Smooth muscle cell of the brain vasculature (primary cell): ENCODE measurements at regions not wholly inside any gene's neighbourhood (a gene's known extent, or its start where the extent isn't known, plus 50 kb on each side); places are given as distances from the start of the nearest gene placed in this dataset.

Source experiments
- DNase-seq: peaks from one replicate; pipeline ENCODE4 v3.0.0-alpha.2; 2012; ENCODE audit warnings: low read depth, low spot score

DNA sequence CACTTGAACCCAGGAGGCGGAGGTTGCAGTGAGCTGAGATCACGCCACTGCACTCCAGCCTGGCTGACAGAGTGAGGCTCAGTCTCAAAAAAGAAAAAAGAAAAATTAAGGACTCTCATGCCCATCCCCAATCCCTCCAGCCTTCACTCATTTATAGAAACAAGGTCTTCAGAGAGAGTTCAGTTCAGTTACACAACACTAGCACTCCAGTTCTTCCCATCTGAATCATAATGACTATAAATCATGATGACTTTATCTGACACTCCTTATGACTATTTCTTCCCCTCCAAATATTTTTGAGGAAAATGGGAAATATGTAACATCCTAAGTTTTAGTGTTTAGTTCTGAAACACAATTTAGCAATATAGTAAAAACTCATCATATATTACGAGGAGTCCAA, 107.4 kb upstream of the LSM8 start:
- no peak for DNase-seq

DNA sequence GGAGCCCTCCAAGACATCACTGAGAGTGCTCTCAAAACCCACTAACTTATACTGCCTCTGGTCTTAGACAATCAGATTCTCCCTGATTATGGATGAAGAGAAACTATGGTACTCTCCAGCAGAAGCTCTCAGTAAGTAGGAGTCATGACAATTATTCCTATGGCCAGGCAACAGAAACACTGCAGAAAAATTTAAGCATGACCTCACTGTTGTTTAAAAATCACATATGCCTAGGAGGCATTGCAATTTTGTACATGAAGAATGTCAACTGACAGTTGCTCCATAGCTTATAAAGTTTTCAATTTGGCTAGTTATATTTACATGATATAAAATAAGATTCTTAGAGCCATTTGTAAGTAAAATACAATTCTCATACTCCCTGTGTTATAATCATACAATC, 105.9 kb upstream of the LSM8 start:
- no peak for DNase-seq

DNA sequence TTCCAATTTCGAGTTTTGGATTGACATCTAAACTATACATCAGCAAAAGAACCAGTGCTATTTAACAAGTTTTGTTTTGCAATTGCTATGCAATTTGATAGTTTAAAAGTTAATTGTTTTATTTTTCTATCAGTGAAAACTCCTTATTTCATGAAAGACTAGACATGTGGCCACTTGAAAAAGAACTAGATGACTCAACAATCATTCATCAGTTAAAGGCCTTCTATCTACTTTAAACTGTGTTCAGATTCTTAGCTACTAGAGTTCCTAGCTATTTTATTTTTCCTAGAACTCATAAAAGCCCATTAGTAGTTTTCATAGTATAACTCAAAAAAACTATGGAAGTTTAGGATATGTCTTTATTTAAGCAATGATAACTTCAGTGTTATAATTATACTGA, 104.6 kb upstream of the LSM8 start:
- DNase-seq = no peak

DNA sequence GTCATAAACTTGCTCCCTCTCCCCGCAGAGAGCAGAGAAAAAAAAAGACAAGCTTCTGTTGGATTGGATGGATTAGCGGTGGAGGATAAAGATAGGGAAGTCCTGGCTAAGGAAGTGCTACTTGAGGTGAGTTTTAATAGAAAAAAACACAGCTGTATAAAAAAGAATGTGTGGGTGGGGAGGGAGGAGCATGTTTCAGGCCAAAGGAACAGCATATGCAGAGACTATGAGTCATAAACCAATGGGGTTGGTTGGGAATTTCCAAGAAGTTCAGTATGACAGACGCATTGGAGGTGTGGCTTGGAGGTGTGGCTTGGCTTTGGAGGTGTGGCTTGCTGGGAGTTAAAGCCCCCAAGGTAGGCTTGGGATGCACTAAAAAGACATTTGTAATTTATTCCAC, 103.0 kb upstream of the LSM8 start:
- DNase-seq = no peak

DNA sequence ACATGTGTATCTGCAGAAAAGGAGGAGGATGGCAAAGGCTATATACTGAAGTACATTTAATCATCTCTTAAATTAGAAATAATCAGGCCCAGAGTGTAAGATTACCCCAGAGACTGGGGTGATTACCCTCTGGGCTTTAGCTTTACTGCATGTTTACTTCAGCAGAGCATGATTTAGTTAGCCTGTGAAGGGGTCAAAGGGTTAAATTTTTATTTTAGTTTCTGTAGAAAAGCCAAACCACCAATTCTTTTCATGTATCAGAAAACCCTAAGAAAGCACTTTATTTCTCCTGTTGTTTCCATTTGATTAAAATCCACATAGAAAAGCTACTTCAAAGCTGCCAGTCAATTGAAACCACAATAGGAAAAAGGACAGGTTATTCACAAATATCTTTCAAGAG, 101.5 kb upstream of the LSM8 start:
- DNase-seq = no peak

DNA sequence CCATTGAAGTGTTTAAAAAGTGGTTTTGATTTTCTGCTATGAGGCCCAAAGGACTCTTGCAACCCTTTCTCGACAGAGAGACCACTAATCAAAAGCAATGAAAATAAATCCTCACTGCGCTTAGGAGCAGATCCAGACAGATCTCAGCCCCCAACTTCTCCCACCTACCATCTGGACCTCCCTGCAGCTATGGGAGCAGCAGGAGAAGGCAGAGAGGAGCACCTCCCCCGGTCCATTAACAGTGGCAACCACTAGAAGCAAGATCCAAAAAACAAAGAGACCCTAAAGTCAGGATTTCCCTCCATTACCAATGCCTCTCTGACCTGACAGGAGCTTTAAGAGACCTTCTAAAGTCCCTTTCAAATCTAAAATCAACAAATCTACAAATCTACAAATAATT, 99.0 kb upstream of the LSM8 start:
- no peak for DNase-seq

DNA sequence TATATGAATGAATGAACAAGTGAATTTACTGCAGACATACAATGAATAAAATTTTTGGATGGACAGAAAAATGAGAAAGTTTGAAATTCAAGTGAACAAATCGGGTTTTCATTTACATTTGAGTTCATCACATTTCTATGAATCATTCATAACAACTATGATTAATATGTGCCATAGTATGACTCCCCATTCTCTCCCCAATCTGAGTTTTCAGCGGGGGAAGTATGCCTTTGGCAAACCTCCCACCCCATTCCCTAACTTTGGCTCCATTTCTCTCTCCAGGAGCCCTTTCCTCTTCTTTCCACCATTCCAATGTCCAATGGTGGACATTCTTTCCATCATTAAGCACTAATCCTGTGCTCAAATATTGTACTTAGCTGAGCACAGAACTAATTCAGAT, 96.8 kb upstream of the LSM8 start:
- DNase-seq = no peak

DNA sequence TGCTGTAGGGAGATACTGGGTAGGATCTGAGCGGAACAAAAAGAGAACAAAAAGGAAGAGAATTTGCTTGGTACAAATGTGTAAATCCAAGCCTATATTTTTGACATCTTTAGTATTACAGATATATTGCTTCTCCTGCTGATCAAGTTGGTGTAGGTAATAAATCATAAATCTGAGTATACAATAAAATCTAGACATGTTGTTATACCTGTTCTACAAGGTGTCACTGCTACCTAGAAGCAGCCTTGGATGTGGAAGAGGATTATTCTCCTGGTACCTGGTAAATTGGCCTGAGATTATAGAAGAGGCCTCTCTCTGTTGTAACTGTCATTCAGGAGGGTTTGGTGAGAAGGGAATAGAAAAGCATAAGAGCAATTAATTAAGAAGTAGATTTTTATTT, 89.9 kb upstream of the LSM8 start:
- no peak for DNase-seq

DNA sequence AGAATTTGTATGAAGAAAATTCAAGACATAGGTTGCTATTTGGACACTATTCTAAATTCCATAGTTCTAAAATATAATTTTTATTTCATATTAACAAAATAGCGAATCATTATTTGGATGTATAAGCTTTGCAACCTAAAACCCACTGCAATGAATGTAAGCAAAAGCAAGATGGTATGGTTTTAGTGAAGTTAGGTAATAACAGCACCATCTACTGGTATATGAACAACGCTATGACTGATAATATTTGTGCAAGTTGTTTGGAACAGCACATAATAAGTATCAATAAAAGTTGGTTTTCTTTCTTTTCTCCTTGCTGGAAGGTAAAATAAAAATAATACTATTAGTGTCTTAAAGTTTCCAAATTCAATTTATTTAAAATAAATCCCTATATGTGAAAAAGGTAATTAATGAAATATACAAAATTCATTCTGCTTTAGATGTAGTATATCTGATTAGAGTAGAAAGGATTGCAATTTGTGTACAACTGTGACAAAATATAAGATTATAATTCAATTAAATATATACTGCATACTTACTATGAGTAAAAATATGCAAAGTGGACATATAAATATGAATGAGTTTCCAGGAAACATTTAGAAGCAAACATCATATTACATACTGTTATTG, 79.0 kb upstream of the LSM8 start:
- DNase-seq = no peak

DNA sequence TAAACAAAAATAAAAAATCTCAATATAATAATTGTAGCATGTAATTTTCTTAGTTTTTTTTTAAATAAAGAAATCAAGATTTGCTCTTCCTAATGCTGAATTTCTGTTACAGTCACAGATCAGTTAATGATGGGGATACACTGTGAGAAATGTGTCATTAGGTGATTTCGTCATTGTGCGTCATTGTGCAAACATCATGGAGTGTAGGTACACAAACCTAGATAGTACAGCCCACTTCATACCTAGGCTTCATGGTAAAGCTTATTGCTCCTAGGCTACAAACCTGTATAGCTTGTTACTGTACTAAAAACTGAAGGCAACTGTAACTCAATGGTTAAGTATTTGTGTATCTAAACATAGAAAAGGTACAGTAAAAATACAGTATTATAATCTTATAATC, 74.4 kb upstream of the LSM8 start:
- DNase-seq = no peak

DNA sequence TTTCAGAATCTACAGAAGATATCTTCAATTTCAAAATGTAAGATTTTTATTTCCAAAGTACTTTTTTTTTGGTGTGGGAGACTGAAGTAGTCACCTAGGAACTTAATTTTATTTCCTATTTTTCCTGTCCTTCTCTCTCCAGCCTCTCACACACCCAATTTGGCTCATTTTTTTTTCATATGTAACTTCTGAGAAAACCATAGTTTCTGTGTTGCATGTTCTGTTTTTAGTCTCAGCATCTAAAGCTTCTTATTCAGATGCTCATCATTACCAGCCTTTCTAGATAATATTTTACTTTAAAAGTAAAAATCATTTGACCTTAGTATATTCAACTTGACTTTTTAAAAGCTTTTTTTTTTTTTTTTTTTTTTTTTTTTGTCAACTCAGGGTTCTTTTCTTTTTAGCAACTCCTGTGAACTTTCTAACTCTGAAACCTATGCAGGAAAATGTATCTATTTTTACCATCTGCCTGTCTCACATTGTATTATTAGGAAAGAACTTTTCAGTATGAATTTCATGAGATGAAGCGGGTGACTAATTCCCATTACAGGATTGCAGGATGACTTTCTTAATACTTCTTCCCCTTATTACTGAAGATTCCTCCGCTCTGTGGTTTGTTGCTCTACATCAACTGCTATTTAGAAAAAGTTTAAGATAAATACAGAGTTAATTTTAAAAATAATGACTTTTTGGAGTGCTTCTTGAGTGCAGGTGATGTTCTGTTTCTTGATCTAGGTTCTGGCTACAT, 73.6 kb upstream of the LSM8 start:
- no peak for DNase-seq

DNA sequence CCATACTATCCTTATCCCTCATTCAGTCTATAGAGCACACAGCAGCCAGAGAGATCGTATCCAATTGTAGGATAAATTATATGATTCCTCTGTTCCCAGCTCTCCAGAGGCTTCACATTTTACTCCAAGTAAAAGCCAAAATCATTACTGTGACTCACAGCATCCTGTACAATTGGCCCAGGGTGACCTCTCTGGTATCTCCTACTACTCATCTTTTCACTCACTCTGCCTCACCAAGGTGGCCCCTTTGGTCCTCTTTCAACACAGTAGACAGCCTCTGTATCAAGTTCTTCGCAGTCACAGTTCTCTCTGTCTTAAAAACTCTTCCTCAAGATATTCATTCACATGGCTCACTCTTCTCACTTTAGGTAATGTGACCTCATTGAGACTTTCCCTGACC, 72.6 kb upstream of the LSM8 start:
- DNase-seq = no peak

DNA sequence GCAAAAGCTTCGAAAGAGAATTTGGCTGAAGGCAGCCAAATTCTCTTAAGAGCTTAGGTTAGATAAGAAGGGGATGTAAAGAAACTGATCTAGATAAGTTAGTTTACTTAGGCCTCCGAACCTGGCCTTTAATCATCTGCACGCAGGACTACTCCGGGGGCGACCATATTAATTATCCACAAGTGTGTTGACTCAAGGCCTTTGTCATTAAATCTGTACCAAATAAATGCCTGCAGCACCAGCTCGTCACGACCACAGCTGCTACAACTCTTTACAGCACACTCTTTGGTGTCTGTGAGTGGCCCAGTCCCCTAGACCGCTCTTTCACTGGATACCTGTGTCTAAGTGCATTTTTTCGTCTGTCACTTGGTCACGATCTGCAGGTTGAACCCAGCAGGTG, 69.8 kb upstream of the LSM8 start:
- no peak for DNase-seq

DNA sequence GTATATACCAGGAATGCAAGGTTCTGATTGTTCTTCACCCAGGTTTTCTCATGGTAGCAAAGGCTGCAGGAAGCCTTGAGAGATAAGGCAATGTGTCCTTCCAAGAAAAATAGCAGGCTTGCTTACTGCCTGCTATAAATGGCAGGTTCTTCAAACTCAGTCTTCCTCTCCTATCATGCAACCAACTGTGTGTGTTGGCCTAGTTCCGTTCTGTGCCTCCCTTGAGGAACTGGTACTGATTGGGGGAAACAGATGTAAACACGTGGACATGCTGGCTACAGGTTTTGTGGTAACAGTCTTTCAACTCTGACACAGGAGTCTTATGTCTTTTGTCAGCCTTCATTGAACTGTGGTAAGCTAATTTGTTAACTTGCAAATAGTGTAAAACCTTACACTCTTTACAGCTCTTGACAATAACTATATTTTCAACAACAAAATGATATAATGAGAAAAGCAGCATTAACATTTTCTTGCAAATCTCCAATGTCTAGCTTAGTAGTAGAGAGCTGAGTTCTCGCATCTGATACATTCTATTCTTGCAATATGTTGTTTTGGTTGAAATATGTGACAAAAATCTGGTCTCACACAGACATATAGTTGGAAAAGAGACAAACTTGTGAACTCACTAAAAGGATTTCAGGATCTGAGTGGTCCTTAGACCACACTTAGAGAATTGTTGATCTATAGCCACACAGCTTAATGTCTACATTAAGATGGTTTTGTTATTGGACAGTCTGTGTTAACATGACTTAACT, 54.7 kb upstream of the LSM8 start:
- no peak for DNase-seq

DNA sequence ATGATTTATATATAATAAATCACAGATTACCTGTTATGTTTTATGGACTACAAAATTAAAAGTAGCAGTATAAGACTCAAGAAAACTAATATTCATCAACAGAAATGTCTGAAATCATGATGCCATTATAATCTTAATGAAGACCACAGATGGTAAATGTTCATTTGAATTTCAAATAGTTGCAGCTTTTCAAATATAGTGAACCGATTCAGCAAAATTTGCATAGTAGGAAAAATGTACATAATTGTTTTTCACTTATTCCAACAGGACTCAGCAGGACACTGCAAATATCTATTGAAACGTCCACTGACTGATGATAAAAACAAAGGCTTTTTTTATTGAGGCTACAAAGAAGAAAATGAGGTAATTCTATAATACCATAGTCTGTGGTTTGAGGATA, 51.2 kb upstream of the LSM8 start:
- no peak for DNase-seq
